Osteocyte (in vitro differentiated cells): ENCODE measurements at regions not wholly inside any gene's neighbourhood (a gene's known extent, or its start where the extent isn't known, plus 50 kb on each side); places are given as distances from the start of the nearest gene placed in this dataset.
"Not testable (repeated sequence)": the region's sequence is repeated elsewhere in the genome, so short reads cannot be mapped to it uniquely, and the experiment has no call there.

Experiments used
- DNase-seq: peaks from one replicate; pipeline ENCODE4 v3.0.0; 2021; ENCODE audit warnings: mixed read lengths; ENCODE audit not compliant: unreplicated experiment; ENCODE audit errors: extremely low spot score
- H3K27ac Mint-ChIP-seq: one replicate; pipeline ENCODE4 v1.8.0; 2021; ENCODE audit warnings: mild to moderate bottlenecking, mixed read lengths; ENCODE audit not compliant: unreplicated experiment
- H3K27me3 Mint-ChIP-seq: one replicate; pipeline ENCODE4 v1.8.0; 2021; ENCODE audit warnings: mixed read lengths; ENCODE audit not compliant: unreplicated experiment
- H3K36me3 Mint-ChIP-seq: one replicate; pipeline ENCODE4 v1.8.0; 2021; ENCODE audit warnings: mixed read lengths; ENCODE audit not compliant: unreplicated experiment
- H3K4me1 Mint-ChIP-seq: one replicate; pipeline ENCODE4 v1.8.0; 2021; ENCODE audit warnings: mixed read lengths; ENCODE audit not compliant: unreplicated experiment
- H3K4me3 Mint-ChIP-seq: one replicate; pipeline ENCODE4 v1.8.0; 2021; ENCODE audit warnings: mild to moderate bottlenecking, moderate library complexity, mixed read lengths; ENCODE audit not compliant: unreplicated experiment
- H3K9me3 Mint-ChIP-seq: one replicate; pipeline ENCODE4 v1.8.0; 2021; ENCODE audit warnings: mixed read lengths; ENCODE audit not compliant: unreplicated experiment
- CTCF ChIP-seq: fragments of 200-600 bp; sonication (generic); IDR thresholded peaks from 2 replicates; pipeline ENCODE4 v1.5.0; 2021; ENCODE audit warnings: antibody characterized with exemption, mild to moderate bottlenecking, moderate library complexity

- Mint-ChIP-seq H3K27me3 (peaks cover 9% of the 10 kb centered on the region), H3K9me3 (peaks cover 7% of the 10 kb centered on the region), H3K27ac (no peak overlapping the region), H3K4me3 (no peak overlapping the region), H3K36me3 (no peaks in the 10 kb centered on the region), H3K4me1 (peaks cover 4% of the 10 kb centered on the region)
- no peak for TF ChIP-seq CTCF
- DNase-seq: no peak
Observed at GRCh38 chr3:28149960-28150359, 91.5 kb upstream of the CMC1 start.

GRCh38 chr3:28150465-28151206, 90.8 kb upstream of the CMC1 start:
- Mint-ChIP-seq H3K4me1 (peaks cover 4% of the 10 kb centered on the region), H3K9me3 (peaks cover 11% of the 10 kb centered on the region), H3K4me3 (no peak overlapping the region), H3K27ac (no peak overlapping the region), H3K27me3 (peaks cover 11% of the 10 kb centered on the region), H3K36me3 (no peaks in the 10 kb centered on the region)
- no peak for DNase-seq
- no peak for TF ChIP-seq CTCF

- Mint-ChIP-seq H3K9me3 (peaks cover 15% of the 10 kb centered on the region), H3K36me3 (no peaks in the 10 kb centered on the region), H3K4me3 (no peak overlapping the region), H3K4me1 (peaks cover 4% of the 10 kb centered on the region), H3K27ac (no peak overlapping the region), H3K27me3 (peaks cover 11% of the 10 kb centered on the region)
- no peak for TF ChIP-seq CTCF
- DNase-seq: no peak
Observed at GRCh38 chr3:28151207-28151550, 90.2 kb upstream of the CMC1 start.

GRCh38 chr3:28151608-28152228, 89.7 kb upstream of the CMC1 start:
- no peak overlapping the region for H3K4me3 Mint-ChIP-seq
- H3K36me3 Mint-ChIP-seq: no peaks in the 10 kb centered on the region
- peaks cover 7% of the 10 kb centered on the region for H3K27me3 Mint-ChIP-seq
- no peak for DNase-seq
- no peak for TF ChIP-seq CTCF
- H3K9me3 Mint-ChIP-seq: peaks cover 15% of the 10 kb centered on the region
- peaks cover 4% of the 10 kb centered on the region for H3K4me1 Mint-ChIP-seq
- H3K27ac Mint-ChIP-seq: no peak overlapping the region

- Mint-ChIP-seq H3K4me3 (no peak overlapping the region), H3K4me1 (peaks cover 4% of the 10 kb centered on the region), H3K27me3 (peaks cover 10% of the 10 kb centered on the region), H3K27ac (no peak overlapping the region), H3K9me3 (peaks cover 27% of the 10 kb centered on the region), H3K36me3 (no peaks in the 10 kb centered on the region)
- no peak for TF ChIP-seq CTCF
- DNase-seq: no peak
Observed at GRCh38 chr3:28155631-28156030, 85.8 kb upstream of the CMC1 start.

- not testable (repeated sequence) for H3K4me1 Mint-ChIP-seq, H3K4me3 Mint-ChIP-seq, H3K36me3 Mint-ChIP-seq, DNase-seq, H3K27ac Mint-ChIP-seq
- Mint-ChIP-seq H3K27me3 (peaks cover 16% of the 10 kb centered on the region), H3K9me3 (peaks cover 27% of the 10 kb centered on the region)
Observed at GRCh38 chr3:28156599-28156998, 84.8 kb upstream of the CMC1 start.
